OCI-LY1 (cell line): ENCODE measurements at regions not wholly inside any gene's neighbourhood (a gene's known extent, or its start where the extent isn't known, plus 50 kb on each side); places are given as distances from the start of the nearest gene placed in this dataset.

ENCODE experiments used
- H2AFZ ChIP-seq: fragments of 200-600 bp; sonication (generic), shearing (Covaris generic); 2 replicates; pipeline ENCODE4 v1.6.0; 2014; ENCODE audit warnings: antibody characterized with exemption, mild to moderate bottlenecking, low read length
- H3F3A ChIP-seq: fragments of 200-600 bp; sonication (generic), shearing (Covaris generic); 2 replicates; pipeline ENCODE4 v1.6.0; 2014; ENCODE audit warnings: mild to moderate bottlenecking, antibody characterized with exemption, low read length, moderate library complexity; ENCODE audit not compliant: insufficient read depth
- H3K27ac ChIP-seq: fragments of 200-600 bp; sonication (generic); 2 replicates; pipeline ENCODE4 v1.5.1; 2014; ENCODE audit warnings: low read length, mixed run types, mild to moderate bottlenecking, low read depth; ENCODE audit not compliant: poor library complexity, severe bottlenecking
- H3K27me3 ChIP-seq: fragments of 200-600 bp; sonication (generic); 2 replicates; pipeline ENCODE4 v1.6.0; 2014; ENCODE audit warnings: antibody characterized with exemption, mild to moderate bottlenecking, low read length, moderate library complexity; ENCODE audit not compliant: insufficient read depth
- H3K36me3 ChIP-seq: fragments of 200-600 bp; sonication (generic); 2 replicates; pipeline ENCODE4 v1.6.1; 2014; ENCODE audit warnings: mild to moderate bottlenecking, antibody characterized with exemption, low read length, moderate library complexity, mixed read lengths; ENCODE audit not compliant: insufficient read depth
- H3K4me1 ChIP-seq: fragments of 200-600 bp; sonication (generic); 2 replicates; pipeline ENCODE4 v1.5.1; 2014; ENCODE audit warnings: mild to moderate bottlenecking, low read length, moderate library complexity; ENCODE audit not compliant: insufficient read depth, severe bottlenecking
- H3K4me2 ChIP-seq: fragments of 200-600 bp; sonication (generic), shearing (Covaris generic); 2 replicates; pipeline ENCODE4 v1.6.1; 2014; ENCODE audit warnings: low read length
- H3K4me3 ChIP-seq: fragments of 200-600 bp; sonication (generic); 2 replicates; pipeline ENCODE4 v1.5.1; 2014; ENCODE audit warnings: low read length, low read depth, mild to moderate bottlenecking, mixed read lengths; ENCODE audit not compliant: poor library complexity, severe bottlenecking
- H3K79me2 ChIP-seq: fragments of 200-600 bp; shearing (Covaris generic); 2 replicates; pipeline ENCODE4 v1.6.1; 2016; ENCODE audit warnings: mixed run types, low read length, mixed read lengths; ENCODE audit not compliant: insufficient read depth
- H3K9ac ChIP-seq: fragments of 200-600 bp; sonication (generic), shearing (Covaris generic); 2 replicates; pipeline ENCODE4 v1.6.1; 2014; ENCODE audit warnings: mild to moderate bottlenecking, low read length, mixed read lengths
- H3K9me2 ChIP-seq: fragments of 200-600 bp; sonication (generic), shearing (Covaris generic); 2 replicates; pipeline ENCODE4 v1.6.1; 2014; ENCODE audit warnings: low read depth, mild to moderate bottlenecking, low read length, mixed read lengths
- H3K9me3 ChIP-seq: fragments of 200-600 bp; shearing (Covaris generic); 2 replicates; pipeline ENCODE4 v1.6.1; 2014; ENCODE audit warnings: low read length, mixed read lengths
- H4K20me1 ChIP-seq: fragments of 200-600 bp; sonication (generic), shearing (Covaris generic); 2 replicates; pipeline ENCODE4 v1.6.0; 2016; ENCODE audit warnings: mild to moderate bottlenecking, low read length; ENCODE audit not compliant: insufficient read depth
- EZH2 ChIP-seq: fragments of 200-600 bp; sonication (generic), shearing (Covaris generic); IDR thresholded peaks from 2 replicates; pipeline ENCODE4 v1.8.0; 2017; ENCODE audit warnings: borderline replicate concordance, mixed run types, mild to moderate bottlenecking, antibody characterized with exemption, low read length, moderate library complexity, mixed read lengths
- TF ChIP-seq, protein P1 (sequence below): fragments of 200-600 bp; sonication (generic), shearing (Covaris generic); IDR thresholded peaks from 2 replicates; pipeline ENCODE4 v1.5.1; 2017; ENCODE audit warnings: mild to moderate bottlenecking, antibody characterized with exemption, low read length, moderate library complexity, mixed read lengths

DNA sequence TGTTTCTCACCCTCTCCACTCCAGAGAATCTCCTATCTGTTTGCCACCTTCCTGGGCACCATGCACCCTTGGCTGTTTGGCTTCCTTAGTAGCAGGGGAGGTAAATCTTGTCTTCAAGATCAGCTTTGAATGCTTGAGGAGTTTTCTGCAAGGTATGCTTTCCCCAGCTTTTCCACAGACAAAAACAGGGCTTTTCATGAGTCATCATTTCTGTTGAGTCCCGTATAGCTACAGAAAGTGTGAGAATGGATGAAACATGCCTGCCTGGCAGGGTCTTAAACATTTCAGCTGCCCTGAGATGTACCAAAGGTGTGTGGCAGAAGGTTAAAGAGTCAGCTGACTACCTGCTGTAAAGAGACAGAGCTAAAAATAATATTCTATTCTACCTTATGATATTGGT lies 875.2 kb upstream of the EEF2KMT start:
- Histone ChIP-seq H3K4me2 (no peak overlapping the region), H3K36me3 (no peaks in the 10 kb centered on the region), H3K27me3 (no peaks in the 10 kb centered on the region), H3K27ac (no peak overlapping the region), H3K79me2 (no peaks in the 10 kb centered on the region), H3F3A (no peaks in the 10 kb centered on the region), H3K4me3 (no peak overlapping the region), H4K20me1 (no peaks in the 10 kb centered on the region), H3K9me3 (no peaks in the 10 kb centered on the region), H3K9ac (no peak overlapping the region), H3K9me2 (no peaks in the 10 kb centered on the region), H3K4me1 (no peaks in the 10 kb centered on the region), H2AFZ (no peak overlapping the region)
- TF ChIP-seq EZH2 = no peak
- TF ChIP-seq, protein P1, sequence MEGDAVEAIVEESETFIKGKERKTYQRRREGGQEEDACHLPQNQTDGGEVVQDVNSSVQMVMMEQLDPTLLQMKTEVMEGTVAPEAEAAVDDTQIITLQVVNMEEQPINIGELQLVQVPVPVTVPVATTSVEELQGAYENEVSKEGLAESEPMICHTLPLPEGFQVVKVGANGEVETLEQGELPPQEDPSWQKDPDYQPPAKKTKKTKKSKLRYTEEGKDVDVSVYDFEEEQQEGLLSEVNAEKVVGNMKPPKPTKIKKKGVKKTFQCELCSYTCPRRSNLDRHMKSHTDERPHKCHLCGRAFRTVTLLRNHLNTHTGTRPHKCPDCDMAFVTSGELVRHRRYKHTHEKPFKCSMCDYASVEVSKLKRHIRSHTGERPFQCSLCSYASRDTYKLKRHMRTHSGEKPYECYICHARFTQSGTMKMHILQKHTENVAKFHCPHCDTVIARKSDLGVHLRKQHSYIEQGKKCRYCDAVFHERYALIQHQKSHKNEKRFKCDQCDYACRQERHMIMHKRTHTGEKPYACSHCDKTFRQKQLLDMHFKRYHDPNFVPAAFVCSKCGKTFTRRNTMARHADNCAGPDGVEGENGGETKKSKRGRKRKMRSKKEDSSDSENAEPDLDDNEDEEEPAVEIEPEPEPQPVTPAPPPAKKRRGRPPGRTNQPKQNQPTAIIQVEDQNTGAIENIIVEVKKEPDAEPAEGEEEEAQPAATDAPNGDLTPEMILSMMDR = no peak

DNA sequence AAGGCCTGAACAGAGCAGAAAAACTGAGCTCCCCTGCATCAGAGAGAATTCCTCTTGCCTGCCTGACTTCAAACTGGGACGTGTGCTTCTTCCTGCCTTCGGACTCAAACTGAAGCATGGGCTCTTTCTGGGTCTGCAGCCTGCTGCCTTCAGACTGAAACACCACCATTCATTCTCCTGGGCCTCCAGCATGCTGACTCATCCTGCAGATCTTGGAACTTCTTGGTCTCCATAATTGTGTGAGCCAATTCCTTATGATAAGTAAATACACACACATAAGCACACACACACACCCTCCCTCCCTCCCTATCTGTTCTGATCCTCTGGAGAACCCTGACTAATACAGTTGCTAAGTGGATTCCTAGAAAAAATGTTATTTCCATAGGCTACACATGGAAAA lies 874.3 kb upstream of the EEF2KMT start:
- H2AFZ ChIP-seq = no peak overlapping the region
- H3F3A ChIP-seq = no peaks in the 10 kb centered on the region
- no peak overlapping the region for H3K4me3 ChIP-seq
- H3K79me2 ChIP-seq = no peaks in the 10 kb centered on the region
- H3K27ac ChIP-seq = no peak overlapping the region
- no peaks in the 10 kb centered on the region for H3K9me3 ChIP-seq
- no peak overlapping the region for H3K9ac ChIP-seq
- TF ChIP-seq, protein P1 = no peak
- no peak for TF ChIP-seq EZH2
- H3K27me3 ChIP-seq = no peaks in the 10 kb centered on the region
- no peaks in the 10 kb centered on the region for H3K9me2 ChIP-seq
- H4K20me1 ChIP-seq = no peaks in the 10 kb centered on the region
- no peaks in the 10 kb centered on the region for H3K4me1 ChIP-seq
- no peaks in the 10 kb centered on the region for H3K36me3 ChIP-seq
- H3K4me2 ChIP-seq = no peak overlapping the region

DNA sequence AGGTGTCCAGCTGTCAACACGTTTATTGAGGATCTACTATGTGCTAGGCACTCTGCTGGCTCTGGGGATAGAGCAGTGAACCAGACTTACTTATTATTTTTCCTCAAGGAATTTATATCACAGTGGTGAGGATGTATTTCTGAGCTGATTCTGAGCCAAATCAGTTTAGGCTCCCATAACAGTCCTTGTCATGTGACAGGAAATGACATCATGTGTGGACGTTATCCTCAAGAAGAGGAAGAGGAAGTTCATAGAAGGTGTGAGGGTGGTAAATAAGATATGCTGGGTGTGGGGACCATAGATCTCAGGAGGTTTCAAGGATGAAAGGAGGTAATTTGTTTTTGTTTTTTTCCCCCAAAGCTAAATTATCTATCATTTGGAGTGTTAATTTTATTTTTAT lies 873.5 kb upstream of the EEF2KMT start:
- Histone ChIP-seq H2AFZ (no peak overlapping the region), H4K20me1 (no peaks in the 10 kb centered on the region), H3K9me2 (no peaks in the 10 kb centered on the region), H3F3A (no peaks in the 10 kb centered on the region), H3K79me2 (no peaks in the 10 kb centered on the region), H3K4me3 (no peak overlapping the region), H3K4me1 (no peaks in the 10 kb centered on the region), H3K9ac (no peak overlapping the region), H3K9me3 (no peaks in the 10 kb centered on the region), H3K4me2 (no peak overlapping the region), H3K27me3 (no peaks in the 10 kb centered on the region), H3K36me3 (no peaks in the 10 kb centered on the region), H3K27ac (no peak overlapping the region)
- no peak for TF ChIP-seq EZH2
- TF ChIP-seq, protein P1 = no peak
